Stimulated activated memory B cell treated with anti-CD40 and anti-IgM and Interleukin-4, amounts not matched to agents 10 μg/mL and 1 μg/mL and 100 μg/mL, for 72 hours (primary cell): ENCODE measurements at regions not wholly inside any gene's neighbourhood (a gene's known extent, or its start where the extent isn't known, plus 50 kb on each side); places are given as distances from the start of the nearest gene placed in this dataset.
"Not testable (repeated sequence)": the region's sequence is repeated elsewhere in the genome, so short reads cannot be mapped to it uniquely, and the experiment has no call there.

ENCODE experiments used
- ATAC-seq: fragments of 150-1000 bp; cut with Tn5 transposase; 2 replicates; pipeline ENCODE4 v1.10.0; 2021
- H3K27ac Mint-ChIP-seq: one replicate; pipeline ENCODE4 v1.8.0; 2022; ENCODE audit warnings: mild to moderate bottlenecking, mixed read lengths
- H3K27me3 Mint-ChIP-seq: one replicate; pipeline ENCODE4 v1.8.0; 2022; ENCODE audit warnings: mixed read lengths
- H3K36me3 Mint-ChIP-seq: one replicate; pipeline ENCODE4 v1.8.0; 2022; ENCODE audit warnings: mixed read lengths
- H3K4me1 Mint-ChIP-seq: one replicate; pipeline ENCODE4 v1.8.0; 2022; ENCODE audit warnings: mixed read lengths
- H3K4me3 Mint-ChIP-seq: one replicate; pipeline ENCODE4 v1.8.0; 2022; ENCODE audit warnings: mild to moderate bottlenecking, moderate library complexity, mixed read lengths
- H3K9me3 Mint-ChIP-seq: one replicate; pipeline ENCODE4 v1.8.0; 2022; ENCODE audit warnings: mixed read lengths

- Mint-ChIP-seq H3K27ac (no peak overlapping the region), H3K36me3 (no peaks in the 10 kb centered on the region), H3K9me3 (peaks cover 16% of the 10 kb centered on the region), H3K4me1 (no peaks in the 10 kb centered on the region), H3K27me3 (no peaks in the 10 kb centered on the region), H3K4me3 (no peak overlapping the region)
- no peak for ATAC-seq
These were observed 241.9 kb upstream of the THUMPD2 start for GRCh38 chr2:40020997-40021396.

GRCh38 chr2:40016151-40016885, 237.3 kb upstream of the THUMPD2 start:
- ATAC-seq = no peak
- H3K9me3 Mint-ChIP-seq = peaks cover 7% of the 10 kb centered on the region
- H3K4me3 Mint-ChIP-seq = no peak overlapping the region
- H3K36me3 Mint-ChIP-seq = no peaks in the 10 kb centered on the region
- no peak overlapping the region for H3K27ac Mint-ChIP-seq
- H3K4me1 Mint-ChIP-seq = no peaks in the 10 kb centered on the region
- H3K27me3 Mint-ChIP-seq = no peaks in the 10 kb centered on the region

GRCh38 chr2:40013962-40014361, 234.9 kb upstream of the THUMPD2 start:
- not testable (repeated sequence) for H3K27me3 Mint-ChIP-seq, H3K4me1 Mint-ChIP-seq, H3K9me3 Mint-ChIP-seq, H3K27ac Mint-ChIP-seq, H3K36me3 Mint-ChIP-seq, H3K4me3 Mint-ChIP-seq, ATAC-seq

GRCh38 chr2:40004336-40004735, 225.3 kb upstream of the THUMPD2 start:
- Mint-ChIP-seq H3K4me1 (no peaks in the 10 kb centered on the region), H3K27me3 (no peaks in the 10 kb centered on the region), H3K4me3 (no peak overlapping the region), H3K9me3 (no peaks in the 10 kb centered on the region), H3K36me3 (no peaks in the 10 kb centered on the region), H3K27ac (no peak overlapping the region)
- ATAC-seq = no peak

GRCh38 chr2:40002339-40002738, 223.3 kb upstream of the THUMPD2 start:
- no peak for ATAC-seq

GRCh38 chr2:39999864-40000263, 220.8 kb upstream of the THUMPD2 start:
- no peak overlapping the region for H3K4me3 Mint-ChIP-seq
- ATAC-seq = no peak
- no peak overlapping the region for H3K27ac Mint-ChIP-seq
- no peaks in the 10 kb centered on the region for H3K27me3 Mint-ChIP-seq
- H3K36me3 Mint-ChIP-seq = no peaks in the 10 kb centered on the region
- no peaks in the 10 kb centered on the region for H3K9me3 Mint-ChIP-seq
- no peaks in the 10 kb centered on the region for H3K4me1 Mint-ChIP-seq

More at GRCh38 chr2:40002339-40002738, 223.3 kb upstream of the THUMPD2 start:
- no peaks in the 10 kb centered on the region for H3K27me3 Mint-ChIP-seq
- no peaks in the 10 kb centered on the region for H3K9me3 Mint-ChIP-seq
- H3K27ac Mint-ChIP-seq = no peak overlapping the region
- no peaks in the 10 kb centered on the region for H3K36me3 Mint-ChIP-seq
- no peak overlapping the region for H3K4me3 Mint-ChIP-seq
- no peaks in the 10 kb centered on the region for H3K4me1 Mint-ChIP-seq

GRCh38 chr2:39998617-39999016, 219.6 kb upstream of the THUMPD2 start:
- ATAC-seq = no peak
- Mint-ChIP-seq H3K36me3 (no peaks in the 10 kb centered on the region), H3K9me3 (no peaks in the 10 kb centered on the region), H3K27me3 (no peaks in the 10 kb centered on the region), H3K4me3 (no peak overlapping the region), H3K27ac (no peak overlapping the region), H3K4me1 (no peaks in the 10 kb centered on the region)

- Mint-ChIP-seq H3K9me3 (no peaks in the 10 kb centered on the region), H3K4me1 (no peaks in the 10 kb centered on the region), H3K36me3 (no peaks in the 10 kb centered on the region), H3K27ac (no peak overlapping the region), H3K27me3 (no peaks in the 10 kb centered on the region), H3K4me3 (no peak overlapping the region)
- no peak for ATAC-seq
These were observed 217.6 kb upstream of the THUMPD2 start for GRCh38 chr2:39996653-39997080.

GRCh38 chr2:39995005-39995737, 216.1 kb upstream of the THUMPD2 start:
- Mint-ChIP-seq H3K27ac (no peak overlapping the region), H3K4me3 (no peak overlapping the region), H3K4me1 (no peaks in the 10 kb centered on the region)

GRCh38 chr2:39994151-39994550, 215.1 kb upstream of the THUMPD2 start:
- no peaks in the 10 kb centered on the region for H3K27me3 Mint-ChIP-seq
- no peak overlapping the region for H3K27ac Mint-ChIP-seq
- H3K4me1 Mint-ChIP-seq = no peaks in the 10 kb centered on the region
- no peaks in the 10 kb centered on the region for H3K36me3 Mint-ChIP-seq
- H3K9me3 Mint-ChIP-seq = no peaks in the 10 kb centered on the region
- H3K4me3 Mint-ChIP-seq = no peak overlapping the region
- no peak for ATAC-seq

More at GRCh38 chr2:39995005-39995737, 216.1 kb upstream of the THUMPD2 start:
- Mint-ChIP-seq H3K27me3 (no peaks in the 10 kb centered on the region), H3K9me3 (no peaks in the 10 kb centered on the region), H3K36me3 (no peaks in the 10 kb centered on the region)
- ATAC-seq = no peak

GRCh38 chr2:39991298-39991697, 212.2 kb upstream of the THUMPD2 start:
- Mint-ChIP-seq H3K27me3 (no peaks in the 10 kb centered on the region), H3K27ac (no peak overlapping the region), H3K4me3 (no peak overlapping the region), H3K9me3 (no peaks in the 10 kb centered on the region), H3K4me1 (no peaks in the 10 kb centered on the region), H3K36me3 (no peaks in the 10 kb centered on the region)
- no peak for ATAC-seq

GRCh38 chr2:39990335-39990900, 211.4 kb upstream of the THUMPD2 start:
- no peak for ATAC-seq
- no peak overlapping the region for H3K27ac Mint-ChIP-seq
- no peaks in the 10 kb centered on the region for H3K36me3 Mint-ChIP-seq
- H3K4me1 Mint-ChIP-seq = no peaks in the 10 kb centered on the region
- H3K27me3 Mint-ChIP-seq = no peaks in the 10 kb centered on the region
- H3K4me3 Mint-ChIP-seq = no peak overlapping the region
- no peaks in the 10 kb centered on the region for H3K9me3 Mint-ChIP-seq

- Mint-ChIP-seq H3K4me1 (no peaks in the 10 kb centered on the region), H3K9me3 (no peaks in the 10 kb centered on the region), H3K27ac (no peak overlapping the region), H3K4me3 (no peak overlapping the region), H3K27me3 (no peaks in the 10 kb centered on the region), H3K36me3 (no peaks in the 10 kb centered on the region)
- no peak for ATAC-seq
These were observed 210.8 kb upstream of the THUMPD2 start for GRCh38 chr2:39989888-39990287.

- Mint-ChIP-seq H3K27ac (no peak overlapping the region), H3K27me3 (no peaks in the 10 kb centered on the region), H3K4me3 (no peak overlapping the region), H3K36me3 (no peaks in the 10 kb centered on the region), H3K4me1 (no peaks in the 10 kb centered on the region), H3K9me3 (no peaks in the 10 kb centered on the region)
- ATAC-seq = no peak
These were observed 202.8 kb upstream of the THUMPD2 start for GRCh38 chr2:39981883-39982311.

- no peak overlapping the region for H3K4me3 Mint-ChIP-seq
- no peak for ATAC-seq
- no peaks in the 10 kb centered on the region for H3K4me1 Mint-ChIP-seq
- peaks cover 5% of the 10 kb centered on the region for H3K9me3 Mint-ChIP-seq
- H3K36me3 Mint-ChIP-seq = no peaks in the 10 kb centered on the region
- no peak overlapping the region for H3K27ac Mint-ChIP-seq
- H3K27me3 Mint-ChIP-seq = no peaks in the 10 kb centered on the region
These were observed 196.5 kb upstream of the THUMPD2 start for GRCh38 chr2:39975476-39976020.
